KMS-11 (cell line): ENCODE measurements at regions not wholly inside any gene's neighbourhood (a gene's known extent, or its start where the extent isn't known, plus 50 kb on each side); places are given as distances from the start of the nearest gene placed in this dataset.

Experiments
- H2AFZ ChIP-seq: fragments of 200-600 bp; sonication (generic); 2 replicates; pipeline ENCODE4 v1.6.1; 2016; ENCODE audit warnings: antibody characterized with exemption, mixed run types, low read depth
- H3K27ac ChIP-seq: fragments of 200-600 bp; sonication (generic); 2 replicates; pipeline ENCODE4 v1.6.1; 2016; ENCODE audit warnings: mild to moderate bottlenecking, mixed run types
- H3K27me3 ChIP-seq: fragments of 200-600 bp; sonication (generic); 2 replicates; pipeline ENCODE4 v1.6.1; 2017; ENCODE audit warnings: mild to moderate bottlenecking, low read depth, mixed run types, moderate library complexity; ENCODE audit not compliant: insufficient read depth
- H3K36me3 ChIP-seq: fragments of 200-600 bp; sonication (generic); 2 replicates; pipeline ENCODE4 v1.6.1; 2017; ENCODE audit warnings: mild to moderate bottlenecking, mixed run types; ENCODE audit not compliant: insufficient read depth
- H3K4me1 ChIP-seq: fragments of 200-600 bp; sonication (generic); 2 replicates; pipeline ENCODE4 v1.6.1; 2016; ENCODE audit warnings: mild to moderate bottlenecking, low read depth, mixed run types; ENCODE audit not compliant: poor library complexity, severe bottlenecking
- H3K4me2 ChIP-seq: fragments of 200-600 bp; sonication (generic); 2 replicates; pipeline ENCODE4 v1.7.0; 2016; ENCODE audit warnings: mild to moderate bottlenecking, mixed run types
- H3K4me3 ChIP-seq: fragments of 200-600 bp; sonication (generic); IDR thresholded peaks from 2 replicates; pipeline ENCODE4 v1.6.1; 2017; ENCODE audit warnings: low read depth, low read length, mixed read lengths; ENCODE audit not compliant: insufficient read depth
- H3K79me2 ChIP-seq: fragments of 200-600 bp; sonication (generic); 2 replicates; pipeline ENCODE4 v1.6.1; 2016; ENCODE audit warnings: low read depth, mixed run types; ENCODE audit not compliant: insufficient read depth
- H3K9ac ChIP-seq: fragments of 200-600 bp; sonication (generic); 2 replicates; pipeline ENCODE4 v1.6.1; 2016; ENCODE audit warnings: mild to moderate bottlenecking, mixed run types
- H4K20me1 ChIP-seq: fragments of 200-600 bp; sonication (generic); 2 replicates; pipeline ENCODE4 v1.6.1; 2016; ENCODE audit warnings: mild to moderate bottlenecking, mixed run types; ENCODE audit not compliant: insufficient read depth
- TF ChIP-seq, protein P1 (sequence below): fragments of 200-600 bp; sonication (generic); conservative IDR thresholded peaks from 2 replicates; pipeline ENCODE4 v1.6.1; 2017; ENCODE audit warnings: low read depth, mild to moderate bottlenecking, antibody characterized with exemption, low read length, moderate library complexity, mixed read lengths

DNA sequence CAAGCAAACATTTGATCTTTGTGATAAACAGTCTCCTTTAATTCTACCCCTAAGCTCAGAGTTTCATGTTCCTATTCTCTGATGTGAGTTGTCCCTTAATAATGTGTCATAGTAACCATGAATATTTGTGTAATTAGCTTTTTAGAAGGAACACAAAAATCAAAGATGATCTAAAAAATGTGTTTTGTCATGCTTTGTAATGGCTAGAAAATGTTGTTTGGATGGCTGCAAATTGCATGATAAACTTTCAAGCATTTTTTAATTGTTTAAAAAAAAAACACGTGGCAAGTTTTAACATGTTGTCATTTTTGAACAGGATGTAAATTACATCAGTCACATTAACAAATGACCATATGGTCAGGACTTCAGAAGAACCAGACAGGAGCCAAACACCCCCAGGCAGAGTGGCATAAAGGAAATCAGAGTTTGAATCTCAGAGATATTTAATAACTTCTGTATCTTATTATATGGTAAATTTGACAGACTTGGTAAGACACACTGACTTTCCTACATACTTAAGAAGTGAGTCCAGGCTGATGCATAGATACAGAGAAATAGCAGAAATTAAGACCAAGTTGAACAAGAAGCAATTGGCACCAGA, 223.9 kb upstream of the VEGFC start:
- H3K4me1 ChIP-seq, result no peaks in the 10 kb centered on the region
- no peaks in the 10 kb centered on the region for H3K27me3 ChIP-seq
- H3K4me2 ChIP-seq, result no peak overlapping the region
- no peak overlapping the region for H3K9ac ChIP-seq
- no peak overlapping the region for H3K4me3 ChIP-seq
- H3K79me2 ChIP-seq, result no peaks in the 10 kb centered on the region
- TF ChIP-seq, protein P1, sequence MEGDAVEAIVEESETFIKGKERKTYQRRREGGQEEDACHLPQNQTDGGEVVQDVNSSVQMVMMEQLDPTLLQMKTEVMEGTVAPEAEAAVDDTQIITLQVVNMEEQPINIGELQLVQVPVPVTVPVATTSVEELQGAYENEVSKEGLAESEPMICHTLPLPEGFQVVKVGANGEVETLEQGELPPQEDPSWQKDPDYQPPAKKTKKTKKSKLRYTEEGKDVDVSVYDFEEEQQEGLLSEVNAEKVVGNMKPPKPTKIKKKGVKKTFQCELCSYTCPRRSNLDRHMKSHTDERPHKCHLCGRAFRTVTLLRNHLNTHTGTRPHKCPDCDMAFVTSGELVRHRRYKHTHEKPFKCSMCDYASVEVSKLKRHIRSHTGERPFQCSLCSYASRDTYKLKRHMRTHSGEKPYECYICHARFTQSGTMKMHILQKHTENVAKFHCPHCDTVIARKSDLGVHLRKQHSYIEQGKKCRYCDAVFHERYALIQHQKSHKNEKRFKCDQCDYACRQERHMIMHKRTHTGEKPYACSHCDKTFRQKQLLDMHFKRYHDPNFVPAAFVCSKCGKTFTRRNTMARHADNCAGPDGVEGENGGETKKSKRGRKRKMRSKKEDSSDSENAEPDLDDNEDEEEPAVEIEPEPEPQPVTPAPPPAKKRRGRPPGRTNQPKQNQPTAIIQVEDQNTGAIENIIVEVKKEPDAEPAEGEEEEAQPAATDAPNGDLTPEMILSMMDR, result no peak
- no peak overlapping the region for H3K27ac ChIP-seq
- H2AFZ ChIP-seq, result no peak overlapping the region
- no peaks in the 10 kb centered on the region for H4K20me1 ChIP-seq
- H3K36me3 ChIP-seq, result no peaks in the 10 kb centered on the region

DNA sequence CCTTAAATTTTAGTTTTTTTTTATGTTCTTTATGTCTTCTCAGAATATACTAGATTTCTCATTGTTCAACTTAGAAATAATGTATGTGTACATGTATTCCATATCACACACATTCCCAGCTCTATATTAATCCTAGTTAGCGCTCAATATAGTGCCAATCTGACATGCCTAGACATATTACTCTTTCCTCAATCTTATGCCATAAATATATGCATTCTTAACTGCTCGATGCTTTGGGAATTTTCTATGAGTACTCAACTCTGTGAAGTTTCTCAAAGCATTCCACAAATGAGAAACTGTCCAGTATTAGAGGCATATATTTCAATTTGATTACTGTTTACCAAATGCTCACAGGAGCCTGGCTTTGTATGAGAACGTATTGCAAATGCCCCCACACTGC, 231.2 kb upstream of the VEGFC start:
- Histone ChIP-seq H3K9ac (no peak overlapping the region), H3K4me2 (no peak overlapping the region), H2AFZ (no peak overlapping the region), H3K4me1 (no peaks in the 10 kb centered on the region), H4K20me1 (no peaks in the 10 kb centered on the region), H3K27me3 (no peaks in the 10 kb centered on the region), H3K79me2 (no peaks in the 10 kb centered on the region), H3K36me3 (no peaks in the 10 kb centered on the region), H3K27ac (no peak overlapping the region), H3K4me3 (no peak overlapping the region)
- TF ChIP-seq, protein P1, result no peak

DNA sequence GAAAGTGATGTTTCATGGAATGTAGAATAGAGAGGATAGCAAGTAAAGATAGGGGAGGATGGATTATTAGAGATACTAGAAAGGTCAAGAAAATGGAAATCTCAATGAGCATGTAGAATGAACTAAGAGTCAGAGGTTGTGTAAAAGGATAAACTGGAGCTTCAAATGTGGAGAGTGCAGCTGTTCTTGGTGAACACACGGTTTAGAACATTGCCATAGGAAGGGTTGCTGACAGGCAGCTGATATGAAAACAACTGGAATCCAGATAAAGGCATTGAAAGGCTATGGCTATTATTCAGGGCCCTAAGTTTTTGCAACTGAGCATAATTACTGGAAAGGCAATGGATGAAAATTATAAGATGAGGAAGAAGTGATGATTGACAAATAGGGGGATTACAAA, 239.6 kb upstream of the VEGFC start:
- Histone ChIP-seq H3K79me2 (no peaks in the 10 kb centered on the region), H3K4me3 (no peak overlapping the region), H4K20me1 (no peaks in the 10 kb centered on the region), H3K27ac (no peak overlapping the region), H3K4me2 (no peak overlapping the region), H2AFZ (no peak overlapping the region), H3K27me3 (no peaks in the 10 kb centered on the region), H3K9ac (no peak overlapping the region), H3K36me3 (no peaks in the 10 kb centered on the region), H3K4me1 (no peaks in the 10 kb centered on the region)
- TF ChIP-seq, protein P1, result no peak

DNA sequence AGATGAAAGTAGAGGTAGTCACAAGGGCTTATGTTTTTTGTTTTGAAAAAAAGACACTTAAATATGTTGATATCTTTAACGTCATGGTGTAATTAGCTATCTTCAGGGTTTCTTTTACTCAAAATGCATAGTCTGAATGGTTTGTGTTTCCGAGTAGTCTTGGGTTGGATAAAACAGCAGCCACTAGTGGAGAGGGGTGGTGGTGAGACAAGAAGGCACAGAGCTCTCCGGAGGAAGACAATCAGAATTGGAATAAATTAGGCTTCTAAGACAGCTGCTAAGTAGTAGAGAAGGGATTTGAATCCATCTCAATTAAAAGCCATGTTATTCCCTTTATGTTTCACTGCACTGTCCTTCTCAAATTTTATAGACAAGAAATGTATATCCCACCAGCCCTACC, 240.4 kb upstream of the VEGFC start:
- Histone ChIP-seq H3K4me2 (no peak overlapping the region), H3K79me2 (no peaks in the 10 kb centered on the region), H3K36me3 (no peaks in the 10 kb centered on the region), H3K4me3 (no peak overlapping the region), H2AFZ (no peak overlapping the region), H3K9ac (no peak overlapping the region), H3K27ac (no peak overlapping the region), H3K4me1 (no peaks in the 10 kb centered on the region), H3K27me3 (no peaks in the 10 kb centered on the region), H4K20me1 (no peaks in the 10 kb centered on the region)
- TF ChIP-seq, protein P1, result no peak
